Globus pallidus (tissue), 1 donor: ENCODE measurements at regions not wholly inside any gene's neighbourhood (a gene's known extent, or its start where the extent isn't known, plus 50 kb on each side); places are given as distances from the start of the nearest gene placed in this dataset.

ENCODE experiments used
- DNase-seq: peaks from one replicate; pipeline ENCODE4 v3.0.0-alpha.2; 2015; ENCODE audit warnings: low spot score

GRCh38 chr20:60845146-60845545 is 406.9 kb upstream of the CDH4 start:
- no peak for DNase-seq

GRCh38 chr20:60851826-60852704 is 400.0 kb upstream of the CDH4 start:
- DNase-seq, result no peak

- no peak for DNase-seq
Observed at GRCh38 chr20:60857708-60858107, 394.4 kb upstream of the CDH4 start.

- no peak for DNase-seq
Observed at GRCh38 chr20:60862601-60863000, 389.5 kb upstream of the CDH4 start.

GRCh38 chr20:60863548-60863947 is 388.5 kb upstream of the CDH4 start:
- no peak for DNase-seq

GRCh38 chr20:60867589-60867988 is 384.5 kb upstream of the CDH4 start:
- DNase-seq, result no peak

GRCh38 chr20:60868316-60868891 is 383.7 kb upstream of the CDH4 start:
- DNase-seq, result no peak

- no peak for DNase-seq
Observed at GRCh38 chr20:60869087-60869486, 383.0 kb upstream of the CDH4 start.

GRCh38 chr20:60869625-60870024 is 382.4 kb upstream of the CDH4 start:
- DNase-seq, result no peak

- DNase-seq, result no peak
Observed at GRCh38 chr20:60870040-60870439, 382.0 kb upstream of the CDH4 start.

- DNase-seq, result no peak
Observed at GRCh38 chr20:60872224-60872623, 379.8 kb upstream of the CDH4 start.

- no peak for DNase-seq
Observed at GRCh38 chr20:60877071-60877857, 374.8 kb upstream of the CDH4 start.

GRCh38 chr20:60882836-60883235 is 369.2 kb upstream of the CDH4 start:
- DNase-seq, result no peak

GRCh38 chr20:60883496-60883895 is 368.6 kb upstream of the CDH4 start:
- DNase-seq, result no peak

GRCh38 chr20:60884277-60884676 is 367.8 kb upstream of the CDH4 start:
- DNase-seq, result no peak

- no peak for DNase-seq
Observed at GRCh38 chr20:60888771-60889170, 363.3 kb upstream of the CDH4 start.

GRCh38 chr20:60892095-60892813 is 359.8 kb upstream of the CDH4 start:
- DNase-seq, result no peak

GRCh38 chr20:60894091-60894490 is 358.0 kb upstream of the CDH4 start:
- no peak for DNase-seq

- DNase-seq, result no peak
Observed at GRCh38 chr20:60895363-60896079, 356.5 kb upstream of the CDH4 start.

- no peak for DNase-seq
Observed at GRCh38 chr20:60897976-60898375, 354.1 kb upstream of the CDH4 start.

- no peak for DNase-seq
Observed at GRCh38 chr20:60899320-60899719, 352.7 kb upstream of the CDH4 start.

- DNase-seq, result peak; percentile 7
Observed at GRCh38 chr20:60900618-60901017, 351.4 kb upstream of the CDH4 start.
